ENCODE measurements at regions not wholly inside any gene's neighbourhood (a gene's known extent, or its start where the extent isn't known, plus 50 kb on each side); places are given as distances from the start of the nearest gene placed in this dataset.

DNA sequence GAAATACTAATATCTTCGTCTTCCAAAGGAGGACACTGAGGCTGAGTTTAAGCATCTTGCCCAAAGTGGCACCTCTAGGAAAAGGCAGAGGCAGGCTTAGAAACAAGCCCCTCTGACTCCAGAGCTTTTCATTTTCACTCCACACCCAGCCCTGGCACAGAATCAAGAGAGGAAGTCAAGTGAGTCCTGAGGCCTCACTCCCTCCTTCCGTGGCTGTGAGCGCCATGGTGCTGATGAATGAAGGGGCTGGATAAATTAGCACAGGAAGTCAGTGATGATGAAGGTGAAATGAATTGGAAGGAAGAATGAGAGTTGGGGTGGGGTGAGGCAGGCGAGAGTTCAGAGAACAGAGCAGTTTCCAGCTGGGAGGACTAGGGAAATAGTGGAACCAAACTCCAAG is 179.3 kb downstream of the TMEM132E start:
- no peak for ATAC-seq
- peaks cover 20% of the 10 kb centered on the region for H3K4me1 Mint-ChIP-seq

More for the DNA sequence above, 179.3 kb downstream of the TMEM132E start:
- Mint-ChIP-seq H3K4me3 (no peak overlapping the region), H3K27ac (no peak overlapping the region), H3K36me3 (ENCODE audit: low read depth) (no peaks in the 10 kb centered on the region), H3K27me3 (ENCODE audit: insufficient read depth, low read depth, poor library complexity) (peaks cover 8% of the 10 kb centered on the region), H3K9me3 (no peaks in the 10 kb centered on the region)
- H2AFZ ChIP-seq: no peak overlapping the region
- H3K4me1 ChIP-seq (ENCODE audit: insufficient read depth): no peaks in the 10 kb centered on the region; the same call in 1 of the 2 replicates
- no peak overlapping the region for H3K4me2 ChIP-seq
- no peak for DNase-seq (ENCODE audit: low spot score)
- no peaks in the 10 kb centered on the region for H3K27me3 ChIP-seq (ENCODE audit: insufficient read depth)
- no peak overlapping the region for H3K27ac ChIP-seq (ENCODE audit: low read depth)
- no peaks in the 10 kb centered on the region for H3K79me2 ChIP-seq (replicated peaks; ENCODE audit: insufficient read depth)
- no peaks in the 10 kb centered on the region for H3F3A ChIP-seq (replicated peaks; ENCODE audit: low read depth)
- H3K4me3 ChIP-seq: no peak overlapping the region
- H4K20me1 ChIP-seq (replicated peaks; ENCODE audit: insufficient read depth): no peaks in the 10 kb centered on the region; the same call in 1 of the 2 replicates
- TF ChIP-seq, protein P1, sequence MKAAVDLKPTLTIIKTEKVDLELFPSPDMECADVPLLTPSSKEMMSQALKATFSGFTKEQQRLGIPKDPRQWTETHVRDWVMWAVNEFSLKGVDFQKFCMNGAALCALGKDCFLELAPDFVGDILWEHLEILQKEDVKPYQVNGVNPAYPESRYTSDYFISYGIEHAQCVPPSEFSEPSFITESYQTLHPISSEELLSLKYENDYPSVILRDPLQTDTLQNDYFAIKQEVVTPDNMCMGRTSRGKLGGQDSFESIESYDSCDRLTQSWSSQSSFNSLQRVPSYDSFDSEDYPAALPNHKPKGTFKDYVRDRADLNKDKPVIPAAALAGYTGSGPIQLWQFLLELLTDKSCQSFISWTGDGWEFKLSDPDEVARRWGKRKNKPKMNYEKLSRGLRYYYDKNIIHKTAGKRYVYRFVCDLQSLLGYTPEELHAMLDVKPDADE (IDR thresholded peaks at IDR 0.05): no peak
- TF ChIP-seq, protein P2, sequence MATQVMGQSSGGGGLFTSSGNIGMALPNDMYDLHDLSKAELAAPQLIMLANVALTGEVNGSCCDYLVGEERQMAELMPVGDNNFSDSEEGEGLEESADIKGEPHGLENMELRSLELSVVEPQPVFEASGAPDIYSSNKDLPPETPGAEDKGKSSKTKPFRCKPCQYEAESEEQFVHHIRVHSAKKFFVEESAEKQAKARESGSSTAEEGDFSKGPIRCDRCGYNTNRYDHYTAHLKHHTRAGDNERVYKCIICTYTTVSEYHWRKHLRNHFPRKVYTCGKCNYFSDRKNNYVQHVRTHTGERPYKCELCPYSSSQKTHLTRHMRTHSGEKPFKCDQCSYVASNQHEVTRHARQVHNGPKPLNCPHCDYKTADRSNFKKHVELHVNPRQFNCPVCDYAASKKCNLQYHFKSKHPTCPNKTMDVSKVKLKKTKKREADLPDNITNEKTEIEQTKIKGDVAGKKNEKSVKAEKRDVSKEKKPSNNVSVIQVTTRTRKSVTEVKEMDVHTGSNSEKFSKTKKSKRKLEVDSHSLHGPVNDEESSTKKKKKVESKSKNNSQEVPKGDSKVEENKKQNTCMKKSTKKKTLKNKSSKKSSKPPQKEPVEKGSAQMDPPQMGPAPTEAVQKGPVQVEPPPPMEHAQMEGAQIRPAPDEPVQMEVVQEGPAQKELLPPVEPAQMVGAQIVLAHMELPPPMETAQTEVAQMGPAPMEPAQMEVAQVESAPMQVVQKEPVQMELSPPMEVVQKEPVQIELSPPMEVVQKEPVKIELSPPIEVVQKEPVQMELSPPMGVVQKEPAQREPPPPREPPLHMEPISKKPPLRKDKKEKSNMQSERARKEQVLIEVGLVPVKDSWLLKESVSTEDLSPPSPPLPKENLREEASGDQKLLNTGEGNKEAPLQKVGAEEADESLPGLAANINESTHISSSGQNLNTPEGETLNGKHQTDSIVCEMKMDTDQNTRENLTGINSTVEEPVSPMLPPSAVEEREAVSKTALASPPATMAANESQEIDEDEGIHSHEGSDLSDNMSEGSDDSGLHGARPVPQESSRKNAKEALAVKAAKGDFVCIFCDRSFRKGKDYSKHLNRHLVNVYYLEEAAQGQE (IDR thresholded peaks at IDR 0.05; ENCODE audit: unreplicated experiment): no peak
- no peak for TF ChIP-seq NANOG (IDR thresholded peaks at IDR 0.05; ENCODE audit: borderline replicate concordance)
- no peak for TF ChIP-seq JUNB (IDR thresholded peaks at IDR 0.05; ENCODE audit: unreplicated experiment)
- TF ChIP-seq EZH2phosphoT487 (IDR thresholded peaks at IDR 0.05; ENCODE audit: unreplicated experiment): no peak
- TF ChIP-seq, protein P3, sequence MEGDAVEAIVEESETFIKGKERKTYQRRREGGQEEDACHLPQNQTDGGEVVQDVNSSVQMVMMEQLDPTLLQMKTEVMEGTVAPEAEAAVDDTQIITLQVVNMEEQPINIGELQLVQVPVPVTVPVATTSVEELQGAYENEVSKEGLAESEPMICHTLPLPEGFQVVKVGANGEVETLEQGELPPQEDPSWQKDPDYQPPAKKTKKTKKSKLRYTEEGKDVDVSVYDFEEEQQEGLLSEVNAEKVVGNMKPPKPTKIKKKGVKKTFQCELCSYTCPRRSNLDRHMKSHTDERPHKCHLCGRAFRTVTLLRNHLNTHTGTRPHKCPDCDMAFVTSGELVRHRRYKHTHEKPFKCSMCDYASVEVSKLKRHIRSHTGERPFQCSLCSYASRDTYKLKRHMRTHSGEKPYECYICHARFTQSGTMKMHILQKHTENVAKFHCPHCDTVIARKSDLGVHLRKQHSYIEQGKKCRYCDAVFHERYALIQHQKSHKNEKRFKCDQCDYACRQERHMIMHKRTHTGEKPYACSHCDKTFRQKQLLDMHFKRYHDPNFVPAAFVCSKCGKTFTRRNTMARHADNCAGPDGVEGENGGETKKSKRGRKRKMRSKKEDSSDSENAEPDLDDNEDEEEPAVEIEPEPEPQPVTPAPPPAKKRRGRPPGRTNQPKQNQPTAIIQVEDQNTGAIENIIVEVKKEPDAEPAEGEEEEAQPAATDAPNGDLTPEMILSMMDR (conservative IDR thresholded peaks at IDR 0.05; ENCODE audit: low read depth in 2 of 2): no peak
- TF ChIP-seq EZH2 (IDR thresholded peaks at IDR 0.05; ENCODE audit: low read depth, unreplicated experiment): no peak
- no peak for TF ChIP-seq CREB1 (CRISPR knock-in tag; IDR thresholded peaks at IDR 0.05; ENCODE audit: low read depth)
- TF ChIP-seq ZNF114 (CRISPR knock-in tag; IDR thresholded peaks at IDR 0.05): no peak
- no peak for TF ChIP-seq ZNF331 (CRISPR knock-in tag; IDR thresholded peaks at IDR 0.05; ENCODE audit: low read depth)
- TF ChIP-seq, protein P4, sequence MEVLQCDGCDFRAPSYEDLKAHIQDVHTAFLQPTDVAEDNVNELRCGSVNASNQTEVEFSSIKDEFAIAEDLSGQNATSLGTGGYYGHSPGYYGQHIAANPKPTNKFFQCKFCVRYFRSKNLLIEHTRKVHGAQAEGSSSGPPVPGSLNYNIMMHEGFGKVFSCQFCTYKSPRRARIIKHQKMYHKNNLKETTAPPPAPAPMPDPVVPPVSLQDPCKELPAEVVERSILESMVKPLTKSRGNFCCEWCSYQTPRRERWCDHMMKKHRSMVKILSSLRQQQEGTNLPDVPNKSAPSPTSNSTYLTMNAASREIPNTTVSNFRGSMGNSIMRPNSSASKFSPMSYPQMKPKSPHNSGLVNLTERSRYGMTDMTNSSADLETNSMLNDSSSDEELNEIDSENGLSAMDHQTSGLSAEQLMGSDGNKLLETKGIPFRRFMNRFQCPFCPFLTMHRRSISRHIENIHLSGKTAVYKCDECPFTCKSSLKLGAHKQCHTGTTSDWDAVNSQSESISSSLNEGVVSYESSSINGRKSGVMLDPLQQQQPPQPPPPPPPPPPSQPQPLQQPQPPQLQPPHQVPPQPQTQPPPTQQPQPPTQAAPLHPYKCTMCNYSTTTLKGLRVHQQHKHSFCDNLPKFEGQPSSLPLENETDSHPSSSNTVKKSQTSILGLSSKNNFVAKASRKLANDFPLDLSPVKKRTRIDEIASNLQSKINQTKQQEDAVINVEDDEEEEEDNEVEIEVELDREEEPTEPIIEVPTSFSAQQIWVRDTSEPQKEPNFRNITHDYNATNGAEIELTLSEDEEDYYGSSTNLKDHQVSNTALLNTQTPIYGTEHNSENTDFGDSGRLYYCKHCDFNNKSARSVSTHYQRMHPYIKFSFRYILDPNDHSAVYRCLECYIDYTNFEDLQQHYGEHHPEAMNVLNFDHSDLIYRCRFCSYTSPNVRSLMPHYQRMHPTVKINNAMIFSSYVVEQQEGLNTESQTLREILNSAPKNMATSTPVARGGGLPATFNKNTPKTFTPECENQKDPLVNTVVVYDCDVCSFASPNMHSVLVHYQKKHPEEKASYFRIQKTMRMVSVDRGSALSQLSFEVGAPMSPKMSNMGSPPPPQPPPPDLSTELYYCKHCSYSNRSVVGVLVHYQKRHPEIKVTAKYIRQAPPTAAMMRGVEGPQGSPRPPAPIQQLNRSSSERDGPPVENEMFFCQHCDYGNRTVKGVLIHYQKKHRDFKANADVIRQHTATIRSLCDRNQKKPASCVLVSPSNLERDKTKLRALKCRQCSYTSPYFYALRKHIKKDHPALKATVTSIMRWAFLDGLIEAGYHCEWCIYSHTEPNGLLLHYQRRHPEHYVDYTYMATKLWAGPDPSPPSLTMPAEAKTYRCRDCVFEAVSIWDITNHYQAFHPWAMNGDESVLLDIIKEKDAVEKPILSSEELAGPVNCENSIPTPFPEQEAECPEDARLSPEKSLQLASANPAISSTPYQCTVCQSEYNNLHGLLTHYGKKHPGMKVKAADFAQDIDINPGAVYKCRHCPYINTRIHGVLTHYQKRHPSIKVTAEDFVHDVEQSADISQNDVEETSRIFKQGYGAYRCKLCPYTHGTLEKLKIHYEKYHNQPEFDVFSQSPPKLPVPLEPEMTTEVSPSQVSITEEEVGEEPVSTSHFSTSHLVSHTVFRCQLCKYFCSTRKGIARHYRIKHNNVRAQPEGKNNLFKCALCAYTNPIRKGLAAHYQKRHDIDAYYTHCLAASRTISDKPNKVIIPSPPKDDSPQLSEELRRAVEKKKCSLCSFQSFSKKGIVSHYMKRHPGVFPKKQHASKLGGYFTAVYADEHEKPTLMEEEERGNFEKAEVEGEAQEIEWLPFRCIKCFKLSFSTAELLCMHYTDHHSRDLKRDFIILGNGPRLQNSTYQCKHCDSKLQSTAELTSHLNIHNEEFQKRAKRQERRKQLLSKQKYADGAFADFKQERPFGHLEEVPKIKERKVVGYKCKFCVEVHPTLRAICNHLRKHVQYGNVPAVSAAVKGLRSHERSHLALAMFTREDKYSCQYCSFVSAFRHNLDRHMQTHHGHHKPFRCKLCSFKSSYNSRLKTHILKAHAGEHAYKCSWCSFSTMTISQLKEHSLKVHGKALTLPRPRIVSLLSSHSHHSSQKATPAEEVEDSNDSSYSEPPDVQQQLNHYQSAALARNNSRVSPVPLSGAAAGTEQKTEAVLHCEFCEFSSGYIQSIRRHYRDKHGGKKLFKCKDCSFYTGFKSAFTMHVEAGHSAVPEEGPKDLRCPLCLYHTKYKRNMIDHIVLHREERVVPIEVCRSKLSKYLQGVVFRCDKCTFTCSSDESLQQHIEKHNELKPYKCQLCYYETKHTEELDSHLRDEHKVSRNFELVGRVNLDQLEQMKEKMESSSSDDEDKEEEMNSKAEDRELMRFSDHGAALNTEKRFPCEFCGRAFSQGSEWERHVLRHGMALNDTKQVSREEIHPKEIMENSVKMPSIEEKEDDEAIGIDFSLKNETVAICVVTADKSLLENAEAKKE (CRISPR knock-in tag; IDR thresholded peaks at IDR 0.05): no peak
- no peak for TF ChIP-seq STAT1 (IDR thresholded peaks at IDR 0.05; ENCODE audit: unreplicated experiment)
- no peak for TF ChIP-seq POLR2AphosphoS5 (IDR thresholded peaks at IDR 0.05; ENCODE audit: low read depth)
- no peaks in the 10 kb centered on the region for H3K9me2 ChIP-seq (ENCODE audit: insufficient read depth)
- H3K36me3 ChIP-seq (ENCODE audit: insufficient read depth): no peaks in the 10 kb centered on the region
